Naive thymus-derived CD4-positive, alpha-beta T cell (primary cell): ENCODE measurements at regions not wholly inside any gene's neighbourhood (a gene's known extent, or its start where the extent isn't known, plus 50 kb on each side); places are given as distances from the start of the nearest gene placed in this dataset.

Source experiments
- ATAC-seq: fragments of 150-1000 bp; cut with Tn5 transposase; 2 replicates; pipeline ENCODE4 v1.10.0; 2021; ENCODE audit warnings: mild to moderate bottlenecking, moderate library complexity
- CTCF ChIA-PET: fragments of 350-600 bp; sonication (Branson Sonifier 250); formaldehyde crosslinking; loops from one replicate; lab custom pipeline; 2021; ENCODE audit warnings: antibody characterized with exemption; lab: Charles Lee
- POLR2A ChIA-PET: fragments of 350-600 bp; sonication (Branson Sonifier 250); formaldehyde crosslinking; loops from one replicate; lab custom pipeline; 2021; ENCODE audit warnings: antibody characterized with exemption, inconsistent platforms; lab: Charles Lee
- DNase-seq, 9 donors: peaks; one replicate each; pipeline versions ENCODE4 v3.0.0 to v3.0.0-alpha.2; 2020 to 2022; ENCODE audit warnings: mixed read lengths in 1 of 9
- H3K27ac ChIP-seq: one replicate; pipeline ENCODE4 v1.7.0; 2013; ENCODE audit warnings: mild to moderate bottlenecking, low read depth, low read length, moderate library complexity
- H3K27me3 ChIP-seq, 2 donors: one replicate each; pipeline ENCODE4 v1.7.0; 2013; ENCODE audit warnings: low read length in 2 of 2, mild to moderate bottlenecking in 2 of 2, moderate library complexity in 2 of 2; ENCODE audit not compliant: control insufficient read depth in 2 of 2, insufficient read depth in 2 of 2
- H3K36me3 ChIP-seq, 3 experiments: 1 replicate in 2 of 3; 2 replicates in 1 of 3; pipeline ENCODE4 v1.7.0; 2013; ENCODE audit warnings: low read length in 3 of 3, mild to moderate bottlenecking in 3 of 3, moderate library complexity in 1 of 3; ENCODE audit not compliant: insufficient read depth in 3 of 3, control insufficient read depth in 2 of 3
- H3K4me1 ChIP-seq, 2 donors: one replicate each; pipeline ENCODE4 v1.7.0; 2013; ENCODE audit warnings: low read length in 2 of 2, mild to moderate bottlenecking in 2 of 2, moderate library complexity in 1 of 2; ENCODE audit not compliant: control insufficient read depth in 2 of 2, insufficient read depth in 2 of 2
- H3K4me3 ChIP-seq: 2 replicates; pipeline ENCODE4 v1.7.0; 2013; ENCODE audit warnings: mild to moderate bottlenecking, low read length
- H3K9me3 ChIP-seq, 3 experiments: 1 replicate in 2 of 3; 2 replicates in 1 of 3; pipeline ENCODE4 v1.7.0; 2013; ENCODE audit warnings: low read length in 3 of 3; ENCODE audit not compliant: control insufficient read depth in 2 of 3
- H3K27ac Mint-ChIP-seq, 9 donors: one replicate each; pipeline ENCODE4 v1.8.0; 2020 to 2022; ENCODE audit warnings: mixed read lengths in 9 of 9, mild to moderate bottlenecking in 8 of 9, moderate library complexity in 5 of 9, inconsistent platforms in 2 of 9
- H3K27me3 Mint-ChIP-seq, 5 donors: one replicate each; pipeline ENCODE4 v1.8.0; 2021 to 2022; ENCODE audit warnings: mixed read lengths in 5 of 5, mild to moderate bottlenecking in 1 of 5
- H3K36me3 Mint-ChIP-seq, 5 donors: one replicate each; pipeline ENCODE4 v1.8.0; 2020 to 2022; ENCODE audit warnings: mixed read lengths in 5 of 5, mild to moderate bottlenecking in 3 of 5, inconsistent platforms in 1 of 5
- H3K4me1 Mint-ChIP-seq, 7 donors: one replicate each; pipeline ENCODE4 v1.8.0; 2020 to 2022; ENCODE audit warnings: mixed read lengths in 7 of 7, mild to moderate bottlenecking in 3 of 7, inconsistent platforms in 1 of 7
- H3K4me3 Mint-ChIP-seq, 10 donors: one replicate each; pipeline ENCODE4 v1.8.0; 2020 to 2022; ENCODE audit warnings: mild to moderate bottlenecking in 10 of 10, mixed read lengths in 10 of 10, moderate library complexity in 6 of 10, inconsistent platforms in 2 of 10
- H3K9me3 Mint-ChIP-seq, 11 donors: one replicate each; pipeline ENCODE4 v1.8.0; 2020 to 2022; ENCODE audit warnings: mixed read lengths in 11 of 11, mild to moderate bottlenecking in 4 of 11, inconsistent platforms in 1 of 11, moderate library complexity in 1 of 11
- intact Hi-C, 2 donors: fragments of 100-400 bp; cut with micrococcal nuclease; formaldehyde crosslinking; loops; one replicate each; pipeline ENCODE4 v1.15.1; 2023

- Mint-ChIP-seq H3K4me1 (no peaks in the 10 kb centered on the region), H3K36me3 (no peaks in the 10 kb centered on the region), H3K27ac (no peak overlapping the region), H3K4me3 (no peak overlapping the region), H3K27me3 (peaks cover 0 to 21% (median 5%) of the 10 kb centered on the region in 5 donors), H3K9me3 (peaks cover 0 to 16% (median 2%) of the 10 kb centered on the region in 11 donors)
- intact Hi-C loops: no loop called here
- Histone ChIP-seq H3K36me3 (no peaks in the 10 kb centered on the region), H3K27me3 (no peaks in the 10 kb centered on the region), H3K9me3 (no peaks in the 10 kb centered on the region), H3K4me1 (no peaks in the 10 kb centered on the region), H3K27ac (no peak overlapping the region), H3K4me3 (no peak overlapping the region)
- no peak for ATAC-seq
- ChIA-PET POLR2A (no interaction called here), CTCF (no interaction called here)
- no peak for DNase-seq
These were observed 103.3 kb downstream of the TMEM114 start for GRCh38 chr16:8486985-8487384.

- DNase-seq: no peak
- H3K9me3 Mint-ChIP-seq: peaks cover 0 to 16% (median 2%) of the 10 kb centered on the region in 11 donors
- H3K36me3 ChIP-seq: no peaks in the 10 kb centered on the region
- H3K27me3 Mint-ChIP-seq: peaks cover 0 to 31% (median 7%) of the 10 kb centered on the region in 5 donors
- H3K4me1 ChIP-seq: no peaks in the 10 kb centered on the region
- H3K27ac ChIP-seq: no peak overlapping the region
- H3K27me3 ChIP-seq: no peaks in the 10 kb centered on the region
- intact Hi-C loops: no loop called here
- no peak for ATAC-seq
- H3K4me1 Mint-ChIP-seq: no peaks in the 10 kb centered on the region
- ChIA-PET POLR2A (no interaction called here), CTCF (no interaction called here)
- H3K36me3 Mint-ChIP-seq: no peaks in the 10 kb centered on the region
- no peak overlapping the region for H3K4me3 ChIP-seq
- H3K9me3 ChIP-seq: no peaks in the 10 kb centered on the region
- H3K4me3 Mint-ChIP-seq: no peak overlapping the region
- no peak overlapping the region for H3K27ac Mint-ChIP-seq
These were observed 106.9 kb downstream of the TMEM114 start for GRCh38 chr16:8483396-8483795.

- ChIA-PET CTCF (no interaction called here), POLR2A (no interaction called here)
- H3K27ac ChIP-seq: no peak overlapping the region
- H3K4me1 ChIP-seq: no peaks in the 10 kb centered on the region
- no peaks in the 10 kb centered on the region for H3K9me3 ChIP-seq
- Mint-ChIP-seq H3K4me3 (no peak overlapping the region), H3K9me3 (peaks cover 0 to 8% (median 1%) of the 10 kb centered on the region in 11 donors), H3K27me3 (peaks cover 0 to 25% (median 7%) of the 10 kb centered on the region in 5 donors), H3K4me1 (no peaks in the 10 kb centered on the region), H3K27ac (no peak overlapping the region), H3K36me3 (no peaks in the 10 kb centered on the region)
- H3K36me3 ChIP-seq: no peaks in the 10 kb centered on the region
- no peaks in the 10 kb centered on the region for H3K27me3 ChIP-seq
- intact Hi-C loops: no loop called here
- no peak overlapping the region for H3K4me3 ChIP-seq
- ATAC-seq (no peak), DNase-seq (no peak)
These were observed 108.5 kb downstream of the TMEM114 start for GRCh38 chr16:8481810-8482209.

- Histone ChIP-seq H3K27me3 (no peaks in the 10 kb centered on the region), H3K36me3 (no peaks in the 10 kb centered on the region), H3K9me3 (no peaks in the 10 kb centered on the region), H3K27ac (no peak overlapping the region), H3K4me3 (no peak overlapping the region), H3K4me1 (no peaks in the 10 kb centered on the region)
- H3K27me3 Mint-ChIP-seq: peaks cover 0 to 22% (median 4%) of the 10 kb centered on the region in 5 donors
- peaks cover 0 to 4% (median 0%) of the 10 kb centered on the region in 11 donors for H3K9me3 Mint-ChIP-seq
- DNase-seq (no peak), ATAC-seq (no peak)
- no peak overlapping the region for H3K27ac Mint-ChIP-seq
- H3K4me1 Mint-ChIP-seq: no peaks in the 10 kb centered on the region
- intact Hi-C loops: no loop called here
- H3K4me3 Mint-ChIP-seq: no peak overlapping the region
- ChIA-PET CTCF (interaction anchor here (0.7 kb wide), 1 partner anchor 17 kb away, joined by 3 read pairs; no protein-coding TSS in a partner anchor), POLR2A (no interaction called here)
- H3K36me3 Mint-ChIP-seq: no peaks in the 10 kb centered on the region
These were observed 113.5 kb downstream of the TMEM114 start for GRCh38 chr16:8476824-8477223.

GRCh38 chr16:8474587-8474986 lies 115.7 kb downstream of the TMEM114 start:
- DNase-seq: no peak
- Histone ChIP-seq H3K4me3 (no peak overlapping the region), H3K9me3 (no peaks in the 10 kb centered on the region), H3K27ac (no peak overlapping the region), H3K27me3 (no peaks in the 10 kb centered on the region), H3K36me3 (no peaks in the 10 kb centered on the region), H3K4me1 (no peaks in the 10 kb centered on the region)
- ChIA-PET POLR2A (no interaction called here), CTCF (no interaction called here)
- ATAC-seq: no peak
- intact Hi-C loops: no loop called here
- H3K27me3 Mint-ChIP-seq: peaks cover 0 to 25% (median 6%) of the 10 kb centered on the region in 5 donors
- H3K27ac Mint-ChIP-seq: no peak overlapping the region
- no peaks in the 10 kb centered on the region for H3K36me3 Mint-ChIP-seq
- H3K9me3 Mint-ChIP-seq: peaks cover 0 to 4% (median 0%) of the 10 kb centered on the region in 11 donors
- no peak overlapping the region for H3K4me3 Mint-ChIP-seq
- H3K4me1 Mint-ChIP-seq: no peaks in the 10 kb centered on the region

- DNase-seq (no peak), ATAC-seq (no peak)
- H3K27me3 Mint-ChIP-seq: peaks cover 0 to 38% (median 15%) of the 10 kb centered on the region in 5 donors
- ChIA-PET POLR2A (no interaction called here), CTCF (no interaction called here)
- Histone ChIP-seq H3K36me3 (no peaks in the 10 kb centered on the region), H3K9me3 (no peaks in the 10 kb centered on the region), H3K27me3 (no peaks in the 10 kb centered on the region), H3K4me1 (no peaks in the 10 kb centered on the region), H3K4me3 (no peak overlapping the region), H3K27ac (no peak overlapping the region)
- H3K9me3 Mint-ChIP-seq: peaks cover 0 to 12% (median 2%) of the 10 kb centered on the region in 11 donors
- H3K36me3 Mint-ChIP-seq: no peaks in the 10 kb centered on the region
- no peak overlapping the region for H3K27ac Mint-ChIP-seq
- H3K4me3 Mint-ChIP-seq: no peak overlapping the region
- intact Hi-C loops: no loop called here
- H3K4me1 Mint-ChIP-seq: no peaks in the 10 kb centered on the region
These were observed 121.1 kb downstream of the TMEM114 start for GRCh38 chr16:8469102-8469778.

GRCh38 chr16:8464979-8465378 lies 125.3 kb downstream of the TMEM114 start:
- CTCF ChIA-PET: no interaction called here
- no peaks in the 10 kb centered on the region for H3K4me1 Mint-ChIP-seq

More at GRCh38 chr16:8464979-8465378, 125.3 kb downstream of the TMEM114 start:
- intact Hi-C loops: no loop called here
- Histone ChIP-seq H3K9me3 (no peaks in the 10 kb centered on the region), H3K4me1 (no peaks in the 10 kb centered on the region), H3K4me3 (no peak overlapping the region), H3K27ac (no peak overlapping the region), H3K36me3 (no peaks in the 10 kb centered on the region), H3K27me3 (no peaks in the 10 kb centered on the region)
- Mint-ChIP-seq H3K9me3 (peaks cover 0 to 15% (median 4%) of the 10 kb centered on the region in 11 donors), H3K36me3 (no peaks in the 10 kb centered on the region), H3K4me3 (no peak overlapping the region), H3K27me3 (peaks cover 0 to 29% (median 19%) of the 10 kb centered on the region in 5 donors), H3K27ac (no peak overlapping the region)
- ATAC-seq (no peak), DNase-seq (no peak)
- POLR2A ChIA-PET: no interaction called here
